Upper lobe of left lung (tissue), 6 donors: ENCODE measurements at regions not wholly inside any gene's neighbourhood (a gene's known extent, or its start where the extent isn't known, plus 50 kb on each side); places are given as distances from the start of the nearest gene placed in this dataset.

ENCODE experiments used
- ATAC-seq, 2 donors: fragments of 200-7000 bp; cut with Tn5 transposase; one replicate each; pipeline ENCODE4 v1.9.1; 2022; ENCODE audit warnings: mild to moderate bottlenecking in 2 of 2, moderate library complexity in 2 of 2; ENCODE audit not compliant: low FRiP score in 2 of 2
- DNase-seq, 2 donors: peaks; one replicate each; pipeline ENCODE4 v3.0.0-alpha.2; 2019 to 2020
- H3K27ac ChIP-seq, 4 donors: fragments of 200-600 bp; sonication (generic); one replicate each; pipeline ENCODE4 v1.5.1; 2016 to 2019
- H3K27me3 ChIP-seq, 4 donors: fragments of 200-600 bp; sonication (generic); one replicate each; pipeline ENCODE4 v1.5.1; 2017 to 2019
- H3K36me3 ChIP-seq, 4 donors: fragments of 200-600 bp; sonication (generic); one replicate each; pipeline ENCODE4 v1.5.1; 2016 to 2019
- H3K4me1 ChIP-seq, 4 donors: fragments of 200-600 bp; sonication (generic); one replicate each; pipeline ENCODE4 v1.5.1; 2018 to 2019
- H3K4me3 ChIP-seq, 4 donors: fragments of 200-600 bp; sonication (generic); one replicate each; pipeline ENCODE4 v1.5.1; 2017 to 2019; ENCODE audit warnings: mild to moderate bottlenecking in 2 of 4, moderate library complexity in 1 of 4
- H3K9me3 ChIP-seq, 4 donors: fragments of 200-600 bp; sonication (generic); one replicate each; pipeline ENCODE4 v1.5.1; 2018 to 2019
- EP300 ChIP-seq, 4 donors: sonication (generic); formaldehyde crosslinking; IDR thresholded peaks; one replicate each; pipeline ENCODE4 v1.5.1; 2017; ENCODE audit warnings: antibody characterized with exemption in 4 of 4, control low read depth in 2 of 4
- POLR2A ChIP-seq, 4 donors: fragments of 450-650 bp; IDR thresholded peaks; one replicate each; pipeline ENCODE4 v1.5.1; 2016 to 2017; ENCODE audit warnings: antibody characterized with exemption in 4 of 4, mild to moderate bottlenecking in 2 of 4
- POLR2AphosphoS5 ChIP-seq, 2 donors: sonication (generic); formaldehyde crosslinking; IDR thresholded peaks; one replicate each; pipeline ENCODE4 v1.5.1; 2017; ENCODE audit warnings: antibody characterized with exemption in 2 of 2
- WGBS, 2 donors: methylation state at CpG; one replicate each; pipeline ENCODE4 v1.1.5; 2017 to 2018; 5-methylcytosine and 5-hydroxymethylcytosine counted together
- TF ChIP-seq, protein P1 (sequence below), 6 experiments: fragments of 450-650 bp in 4 of 6; fragments of 200-600 bp in 2 of 6; sonication (generic) in 2 of 6; IDR thresholded peaks; one replicate each; pipeline ENCODE4 v1.5.1; 2016 to 2019; ENCODE audit warnings: antibody characterized with exemption in 6 of 6
- donor health status: DM: no; HTN: no; CAD: no; lungs with moderate emphysema.
- donor health status: DM: no; HTN: yes; CAD: no; lungs with severe emphysema.

GRCh38 chr9:29965834-29966233, 2392.6 kb upstream of the C9orf72 start:
- 66 to 80% methylated on average over 6 of the region's 6 CpGs for WGBS, 2 donors
- no peaks in the 10 kb centered on the region for H3K9me3 ChIP-seq
- DNase-seq (no peak), ATAC-seq (no peak)
- TF ChIP-seq POLR2A (IDR thresholded peaks at IDR 0.05) (no peak), POLR2AphosphoS5 (IDR thresholded peaks at IDR 0.05) (no peak), EP300 (IDR thresholded peaks at IDR 0.05) (no peak)
- TF ChIP-seq, protein P1, sequence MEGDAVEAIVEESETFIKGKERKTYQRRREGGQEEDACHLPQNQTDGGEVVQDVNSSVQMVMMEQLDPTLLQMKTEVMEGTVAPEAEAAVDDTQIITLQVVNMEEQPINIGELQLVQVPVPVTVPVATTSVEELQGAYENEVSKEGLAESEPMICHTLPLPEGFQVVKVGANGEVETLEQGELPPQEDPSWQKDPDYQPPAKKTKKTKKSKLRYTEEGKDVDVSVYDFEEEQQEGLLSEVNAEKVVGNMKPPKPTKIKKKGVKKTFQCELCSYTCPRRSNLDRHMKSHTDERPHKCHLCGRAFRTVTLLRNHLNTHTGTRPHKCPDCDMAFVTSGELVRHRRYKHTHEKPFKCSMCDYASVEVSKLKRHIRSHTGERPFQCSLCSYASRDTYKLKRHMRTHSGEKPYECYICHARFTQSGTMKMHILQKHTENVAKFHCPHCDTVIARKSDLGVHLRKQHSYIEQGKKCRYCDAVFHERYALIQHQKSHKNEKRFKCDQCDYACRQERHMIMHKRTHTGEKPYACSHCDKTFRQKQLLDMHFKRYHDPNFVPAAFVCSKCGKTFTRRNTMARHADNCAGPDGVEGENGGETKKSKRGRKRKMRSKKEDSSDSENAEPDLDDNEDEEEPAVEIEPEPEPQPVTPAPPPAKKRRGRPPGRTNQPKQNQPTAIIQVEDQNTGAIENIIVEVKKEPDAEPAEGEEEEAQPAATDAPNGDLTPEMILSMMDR (IDR thresholded peaks at IDR 0.05), result no peak
- H3K27ac ChIP-seq, result no peak overlapping the region
- H3K4me3 ChIP-seq, result no peak overlapping the region
- H3K36me3 ChIP-seq, result no peaks in the 10 kb centered on the region
- no peaks in the 10 kb centered on the region for H3K4me1 ChIP-seq
- H3K27me3 ChIP-seq, result no peaks in the 10 kb centered on the region

- H3K27ac ChIP-seq, result no peak overlapping the region
These were observed 2393.0 kb upstream of the C9orf72 start for GRCh38 chr9:29966247-29966646.

GRCh38 chr9:29968831-29969230, 2395.6 kb upstream of the C9orf72 start:
- ATAC-seq (no peak), DNase-seq (peak in 1 of 2 donors; percentile 19)
- no peak for TF ChIP-seq EP300 (IDR thresholded peaks at IDR 0.05)
- TF ChIP-seq, protein P1 (IDR thresholded peaks at IDR 0.05), result no peak
- no peak for TF ChIP-seq POLR2A (IDR thresholded peaks at IDR 0.05)
- TF ChIP-seq POLR2AphosphoS5 (IDR thresholded peaks at IDR 0.05), result no peak
- H3K4me1 ChIP-seq, result no peaks in the 10 kb centered on the region
- H3K36me3 ChIP-seq, result no peaks in the 10 kb centered on the region
- H3K27me3 ChIP-seq, result no peaks in the 10 kb centered on the region
- no peak overlapping the region for H3K27ac ChIP-seq
- no peaks in the 10 kb centered on the region for H3K9me3 ChIP-seq
- 93 to 100% methylated on average over 3 of the region's 3 CpGs for WGBS, 2 donors
- no peak overlapping the region for H3K4me3 ChIP-seq

More at GRCh38 chr9:29966247-29966646, 2393.0 kb upstream of the C9orf72 start:
- Histone ChIP-seq H3K27me3 (no peaks in the 10 kb centered on the region), H3K4me3 (no peak overlapping the region), H3K9me3 (no peaks in the 10 kb centered on the region), H3K4me1 (no peaks in the 10 kb centered on the region), H3K36me3 (no peaks in the 10 kb centered on the region)
- 65 to 74% methylated on average over 2 of the region's 2 CpGs for WGBS, 2 donors
- TF ChIP-seq POLR2A (IDR thresholded peaks at IDR 0.05) (no peak), POLR2AphosphoS5 (IDR thresholded peaks at IDR 0.05) (no peak), EP300 (IDR thresholded peaks at IDR 0.05) (no peak)
- TF ChIP-seq, protein P1 (IDR thresholded peaks at IDR 0.05), result no peak
- ATAC-seq (no peak), DNase-seq (no peak)

DNA sequence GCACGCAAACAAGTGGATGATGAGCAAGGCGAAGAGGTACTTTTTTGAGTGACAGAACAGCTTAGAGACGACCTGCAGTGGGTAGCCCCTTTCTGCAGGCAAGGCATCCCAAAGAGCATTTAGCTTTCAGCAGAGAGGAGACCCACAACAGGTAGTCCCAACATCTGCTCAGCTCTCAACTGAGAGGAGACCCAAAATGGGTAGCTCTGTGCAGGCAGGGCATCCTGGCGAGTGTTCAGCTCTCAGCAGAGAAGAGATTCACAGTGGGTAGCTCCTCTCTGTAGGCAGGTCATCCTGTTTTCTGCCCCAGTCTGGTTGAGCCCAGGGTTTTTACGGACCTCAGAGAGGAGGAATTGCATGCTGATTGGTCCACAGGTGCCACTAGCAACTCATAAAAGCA, 2396.1 kb upstream of the C9orf72 start:
- no peak for TF ChIP-seq POLR2AphosphoS5 (IDR thresholded peaks at IDR 0.05)
- no peak for TF ChIP-seq EP300 (IDR thresholded peaks at IDR 0.05)
- no peak for TF ChIP-seq POLR2A (IDR thresholded peaks at IDR 0.05)
- TF ChIP-seq, protein P1 (IDR thresholded peaks at IDR 0.05), result no peak
- ATAC-seq, result no peak
- H3K27ac ChIP-seq, result no peak overlapping the region
- WGBS, 2 donors, result 63 to 82% methylated on average over 3 to 5 of the region's 5 CpGs
- no peaks in the 10 kb centered on the region for H3K4me1 ChIP-seq
- no peak overlapping the region for H3K4me3 ChIP-seq
- no peaks in the 10 kb centered on the region for H3K27me3 ChIP-seq
- no peaks in the 10 kb centered on the region for H3K36me3 ChIP-seq
- no peaks in the 10 kb centered on the region for H3K9me3 ChIP-seq
- no peak for DNase-seq

DNA sequence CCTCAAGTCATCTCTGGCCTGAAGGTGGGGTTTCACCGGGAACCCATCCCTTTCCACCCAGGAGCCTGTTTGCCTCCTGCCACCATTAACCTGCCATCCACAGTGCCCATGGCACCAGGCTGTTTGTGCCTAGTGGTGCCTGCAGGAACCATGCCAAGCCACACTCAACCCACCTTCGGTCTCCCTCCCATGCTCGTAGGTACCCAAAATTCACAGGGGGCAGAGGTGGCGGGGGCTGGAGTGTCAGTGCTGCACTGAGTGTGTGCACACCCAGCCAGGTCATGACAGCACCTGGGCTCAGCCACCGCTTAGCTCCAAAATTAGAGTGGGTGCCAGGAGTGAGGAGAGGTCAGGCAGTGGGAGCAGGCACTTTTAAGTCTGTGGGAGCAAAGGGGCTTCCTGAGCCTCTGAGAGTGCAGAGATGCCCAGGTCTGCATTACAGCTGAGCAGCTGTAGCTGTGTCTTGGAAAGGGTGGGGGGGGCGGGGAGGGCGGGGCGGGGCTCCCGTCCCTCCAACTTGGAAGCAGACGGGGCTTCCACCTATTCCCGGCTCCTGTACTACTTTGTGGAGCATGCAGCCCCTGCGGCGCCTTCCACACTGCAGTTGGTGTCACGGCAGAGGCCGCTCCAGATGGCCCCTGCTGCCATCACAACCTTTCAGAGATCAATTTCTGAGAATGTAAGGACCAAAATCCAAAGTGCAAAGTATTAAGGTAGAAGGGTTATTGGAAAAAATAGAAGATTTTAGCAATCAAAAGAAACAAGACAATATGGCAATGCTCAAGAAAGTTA, 2396.8 kb upstream of the C9orf72 start:
- H3K9me3 ChIP-seq, result no peaks in the 10 kb centered on the region
- no peaks in the 10 kb centered on the region for H3K27me3 ChIP-seq
- no peaks in the 10 kb centered on the region for H3K36me3 ChIP-seq
- ATAC-seq (no peak), DNase-seq (peak in 1 of 2 donors; percentile 48)
- no peaks in the 10 kb centered on the region for H3K4me1 ChIP-seq
- WGBS, 2 donors, result 73 to 98% methylated on average over 11 to 15 of the region's 15 CpGs
- no peak overlapping the region for H3K4me3 ChIP-seq
- no peak overlapping the region for H3K27ac ChIP-seq
- no peak for TF ChIP-seq POLR2A (IDR thresholded peaks at IDR 0.05)
- no peak for TF ChIP-seq EP300 (IDR thresholded peaks at IDR 0.05)
- no peak for TF ChIP-seq POLR2AphosphoS5 (IDR thresholded peaks at IDR 0.05)
- TF ChIP-seq, protein P1 (IDR thresholded peaks at IDR 0.05), result no peak
